WTC11 (cell line): ENCODE measurements at regions not wholly inside any gene's neighbourhood (a gene's known extent, or its start where the extent isn't known, plus 50 kb on each side); places are given as distances from the start of the nearest gene placed in this dataset.

Experiments
- ATAC-seq: fragments of 200-7000 bp; cut with Tn5 transposase; 2 replicates; pipeline ENCODE4 v1.10.0; 2021; ENCODE audit warnings: mild to moderate bottlenecking, moderate library complexity
- CTCF ChIA-PET: fragments of 300-600 bp; sonication (Branson Sonifier 250); formaldehyde crosslinking; loops from one replicate; lab custom pipeline; 2021; ENCODE audit warnings: antibody characterized with exemption; lab: Charles Lee
- POLR2A ChIA-PET: fragments of 350-600 bp; sonication (Branson Sonifier 250); formaldehyde crosslinking; loops from one replicate; lab custom pipeline; 2021; ENCODE audit warnings: antibody characterized with exemption; lab: Charles Lee
- DNase-seq: peaks from one replicate; pipeline ENCODE4 v3.0.0; 2021; ENCODE audit warnings: low spot score
- H3K27ac Mint-ChIP-seq: 2 replicates; pipeline ENCODE4 v1.8.0; 2021; ENCODE audit warnings: mixed read lengths
- H3K27me3 Mint-ChIP-seq: 2 replicates; pipeline ENCODE4 v1.8.0; 2021; ENCODE audit warnings: low read depth, mild to moderate bottlenecking, moderate library complexity, mixed read lengths
- H3K36me3 Mint-ChIP-seq: 2 replicates; pipeline ENCODE4 v1.8.0; 2021; ENCODE audit warnings: mixed read lengths
- H3K4me1 Mint-ChIP-seq: 2 replicates; pipeline ENCODE4 v1.8.0; 2022; ENCODE audit warnings: mixed read lengths
- H3K4me3 Mint-ChIP-seq: 2 replicates; pipeline ENCODE4 v1.8.0; 2021; ENCODE audit warnings: mild to moderate bottlenecking, moderate library complexity, mixed read lengths
- H3K9me3 Mint-ChIP-seq: 2 replicates; pipeline ENCODE4 v1.8.0; 2021; ENCODE audit warnings: mixed read lengths
- ARID4B ChIP-seq: sonication (generic); formaldehyde crosslinking; IDR thresholded peaks from 2 replicates; pipeline ENCODE4 v1.8.0; 2023; ENCODE audit warnings: missing genetic modification reagents, mild to moderate bottlenecking, borderline replicate concordance
- ATF1 ChIP-seq: sonication (generic); formaldehyde crosslinking; IDR thresholded peaks from 2 replicates; pipeline ENCODE4 v1.8.1; 2023; ENCODE audit warnings: mild to moderate bottlenecking, moderate library complexity, missing genetic modification reagents
- CREB1 ChIP-seq: sonication (generic); formaldehyde crosslinking; IDR thresholded peaks from 2 replicates; pipeline ENCODE4 v1.8.0; 2023; ENCODE audit warnings: mild to moderate bottlenecking, missing genetic modification reagents
- CREM ChIP-seq: sonication (generic); formaldehyde crosslinking; IDR thresholded peaks from 2 replicates; pipeline ENCODE4 v1.8.1; 2022; ENCODE audit warnings: mild to moderate bottlenecking, missing genetic modification reagents, moderate library complexity
- E2F4 ChIP-seq: sonication (generic); formaldehyde crosslinking; IDR thresholded peaks from 2 replicates; pipeline ENCODE4 v1.8.1; 2022; ENCODE audit warnings: low read depth, mild to moderate bottlenecking, moderate library complexity, missing genetic modification reagents, borderline replicate concordance
- ERG ChIP-seq: fragments of 250-450 bp; sonication (Bioruptor Pico); IDR thresholded peaks from 2 replicates; pipeline ENCODE4 v1.8.0; 2021; ENCODE audit warnings: mild to moderate bottlenecking
- ESRRA ChIP-seq: sonication (generic); formaldehyde crosslinking; IDR thresholded peaks from 2 replicates; pipeline ENCODE4 v1.8.1; 2022; ENCODE audit warnings: mild to moderate bottlenecking, missing genetic modification reagents, borderline replicate concordance
- FOXK1 ChIP-seq: sonication (generic); formaldehyde crosslinking; IDR thresholded peaks from 2 replicates; pipeline ENCODE4 v1.8.0; 2022; ENCODE audit warnings: mild to moderate bottlenecking, moderate library complexity, missing genetic modification reagents
- HMGA2 ChIP-seq: fragments of 250-450 bp; sonication (Bioruptor Pico); IDR thresholded peaks from 2 replicates; pipeline ENCODE4 v1.4.0; 2021; ENCODE audit warnings: mild to moderate bottlenecking, moderate library complexity
- JUN ChIP-seq: sonication (generic); formaldehyde crosslinking; IDR thresholded peaks from 2 replicates; pipeline ENCODE4 v1.8.0; 2023; ENCODE audit warnings: mild to moderate bottlenecking, missing genetic modification reagents
- NFYB ChIP-seq: sonication (generic); formaldehyde crosslinking; conservative IDR thresholded peaks from 2 replicates; pipeline ENCODE4 v1.8.0; 2022; ENCODE audit warnings: low read depth, missing genetic modification reagents
- NR1H2 ChIP-seq: sonication (generic); formaldehyde crosslinking; IDR thresholded peaks from 2 replicates; pipeline ENCODE4 v1.9.0; 2021; ENCODE audit warnings: mild to moderate bottlenecking, moderate library complexity, missing genetic modification reagents
- TEAD4 ChIP-seq: sonication (generic); formaldehyde crosslinking; IDR thresholded peaks from 2 replicates; pipeline ENCODE4 v1.8.0; 2022; ENCODE audit warnings: mild to moderate bottlenecking, missing genetic modification reagents
- ZNF281 ChIP-seq: sonication (generic); formaldehyde crosslinking; IDR thresholded peaks from 2 replicates; pipeline ENCODE4 v1.8.0; 2023; ENCODE audit warnings: mild to moderate bottlenecking, missing genetic modification reagents
- ZSCAN18 ChIP-seq: fragments of 250-450 bp; sonication (Bioruptor Pico); IDR thresholded peaks from 2 replicates; pipeline ENCODE4 v2.1.2; 2022; ENCODE audit warnings: mild to moderate bottlenecking, moderate library complexity
- TF ChIP-seq, protein P1 (sequence below): sonication (generic); formaldehyde crosslinking; conservative IDR thresholded peaks from 2 replicates; pipeline ENCODE4 v1.8.1; 2023; ENCODE audit warnings: mild to moderate bottlenecking, low read depth, missing genetic modification reagents, moderate library complexity
- TF ChIP-seq, protein P2 (sequence below): fragments of 200-600 bp; IDR thresholded peaks from 2 replicates; pipeline ENCODE4 v1.8.0; 2022; ENCODE audit warnings: antibody characterized with exemption

- no peak for TF ChIP-seq NR1H2 (CRISPR knock-in tag)
- TF ChIP-seq, all 79 proteins: peak for 0
These were observed 365.9 kb upstream of the PROK2 start (continued) for GRCh38 chr3:72150634-72151412.

DNA sequence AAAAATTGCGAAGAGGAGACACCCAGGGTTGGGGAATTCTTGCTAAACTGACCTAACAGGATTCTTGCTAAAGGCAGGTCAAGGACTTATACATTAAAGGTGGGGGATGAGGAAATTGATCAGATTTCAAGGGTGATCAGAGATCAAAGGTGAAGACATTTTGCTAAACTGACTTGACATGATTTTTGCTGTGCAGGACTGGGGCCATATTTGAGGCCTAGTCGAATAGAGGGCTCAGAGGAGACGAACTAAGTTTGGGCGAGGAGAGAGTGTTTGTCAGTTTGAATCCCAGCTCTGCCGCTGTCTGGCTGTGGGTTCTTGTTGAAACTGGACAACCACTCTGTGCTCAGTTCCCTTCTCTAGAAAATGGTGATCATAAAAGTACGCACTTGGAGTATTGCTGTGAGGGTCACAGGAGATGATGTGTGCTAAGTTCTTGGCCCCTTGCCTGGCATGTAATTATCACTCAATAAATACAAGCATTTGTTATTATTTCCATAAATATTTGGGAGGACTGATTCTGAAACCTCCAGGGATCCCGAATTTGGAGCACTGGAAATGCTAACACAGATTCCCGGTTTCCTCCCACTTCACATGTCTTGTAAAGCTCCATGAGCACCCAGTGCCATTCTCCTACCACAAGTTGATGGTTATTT, 364.8 kb upstream of the PROK2 start:
- Mint-ChIP-seq H3K4me3 (no peak overlapping the region), H3K4me1 (no peaks in the 10 kb centered on the region), H3K27me3 (no peaks in the 10 kb centered on the region), H3K27ac (no peak overlapping the region), H3K36me3 (peaks cover 10% of the 10 kb centered on the region; the same call in 1 of the 2 replicates), H3K9me3 (peaks cover 19% of the 10 kb centered on the region)
- DNase-seq (no peak), ATAC-seq (no peak)
- no peak for TF ChIP-seq ARID4B (CRISPR knock-in tag)
- TF ChIP-seq FOXK1 (CRISPR knock-in tag) = no peak
- TF ChIP-seq ERG = no peak
- no peak for TF ChIP-seq ATF1 (CRISPR knock-in tag)
- TF ChIP-seq, protein P1, sequence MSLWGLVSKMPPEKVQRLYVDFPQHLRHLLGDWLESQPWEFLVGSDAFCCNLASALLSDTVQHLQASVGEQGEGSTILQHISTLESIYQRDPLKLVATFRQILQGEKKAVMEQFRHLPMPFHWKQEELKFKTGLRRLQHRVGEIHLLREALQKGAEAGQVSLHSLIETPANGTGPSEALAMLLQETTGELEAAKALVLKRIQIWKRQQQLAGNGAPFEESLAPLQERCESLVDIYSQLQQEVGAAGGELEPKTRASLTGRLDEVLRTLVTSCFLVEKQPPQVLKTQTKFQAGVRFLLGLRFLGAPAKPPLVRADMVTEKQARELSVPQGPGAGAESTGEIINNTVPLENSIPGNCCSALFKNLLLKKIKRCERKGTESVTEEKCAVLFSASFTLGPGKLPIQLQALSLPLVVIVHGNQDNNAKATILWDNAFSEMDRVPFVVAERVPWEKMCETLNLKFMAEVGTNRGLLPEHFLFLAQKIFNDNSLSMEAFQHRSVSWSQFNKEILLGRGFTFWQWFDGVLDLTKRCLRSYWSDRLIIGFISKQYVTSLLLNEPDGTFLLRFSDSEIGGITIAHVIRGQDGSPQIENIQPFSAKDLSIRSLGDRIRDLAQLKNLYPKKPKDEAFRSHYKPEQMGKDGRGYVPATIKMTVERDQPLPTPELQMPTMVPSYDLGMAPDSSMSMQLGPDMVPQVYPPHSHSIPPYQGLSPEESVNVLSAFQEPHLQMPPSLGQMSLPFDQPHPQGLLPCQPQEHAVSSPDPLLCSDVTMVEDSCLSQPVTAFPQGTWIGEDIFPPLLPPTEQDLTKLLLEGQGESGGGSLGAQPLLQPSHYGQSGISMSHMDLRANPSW = no peak
- TF ChIP-seq ZNF281 (CRISPR knock-in tag) = no peak
- no peak for TF ChIP-seq HMGA2 (CRISPR knock-in tag)
- TF ChIP-seq ESRRA = no peak
- no peak for TF ChIP-seq CREB1
- TF ChIP-seq, protein P2, sequence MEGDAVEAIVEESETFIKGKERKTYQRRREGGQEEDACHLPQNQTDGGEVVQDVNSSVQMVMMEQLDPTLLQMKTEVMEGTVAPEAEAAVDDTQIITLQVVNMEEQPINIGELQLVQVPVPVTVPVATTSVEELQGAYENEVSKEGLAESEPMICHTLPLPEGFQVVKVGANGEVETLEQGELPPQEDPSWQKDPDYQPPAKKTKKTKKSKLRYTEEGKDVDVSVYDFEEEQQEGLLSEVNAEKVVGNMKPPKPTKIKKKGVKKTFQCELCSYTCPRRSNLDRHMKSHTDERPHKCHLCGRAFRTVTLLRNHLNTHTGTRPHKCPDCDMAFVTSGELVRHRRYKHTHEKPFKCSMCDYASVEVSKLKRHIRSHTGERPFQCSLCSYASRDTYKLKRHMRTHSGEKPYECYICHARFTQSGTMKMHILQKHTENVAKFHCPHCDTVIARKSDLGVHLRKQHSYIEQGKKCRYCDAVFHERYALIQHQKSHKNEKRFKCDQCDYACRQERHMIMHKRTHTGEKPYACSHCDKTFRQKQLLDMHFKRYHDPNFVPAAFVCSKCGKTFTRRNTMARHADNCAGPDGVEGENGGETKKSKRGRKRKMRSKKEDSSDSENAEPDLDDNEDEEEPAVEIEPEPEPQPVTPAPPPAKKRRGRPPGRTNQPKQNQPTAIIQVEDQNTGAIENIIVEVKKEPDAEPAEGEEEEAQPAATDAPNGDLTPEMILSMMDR = no peak
- TF ChIP-seq NFYB (CRISPR knock-in tag) = no peak
- TF ChIP-seq JUN (CRISPR knock-in tag) = no peak
- no peak for TF ChIP-seq CREM (CRISPR knock-in tag)
- TF ChIP-seq E2F4 (CRISPR knock-in tag) = no peak
- no peak for TF ChIP-seq ZSCAN18
- TF ChIP-seq TEAD4 (CRISPR knock-in tag) = no peak
- ChIA-PET CTCF (no interaction called here), POLR2A (no interaction called here)
